ENCODE measurements at regions not wholly inside any gene's neighbourhood (a gene's known extent, or its start where the extent isn't known, plus 50 kb on each side); places are given as distances from the start of the nearest gene placed in this dataset.

DNA sequence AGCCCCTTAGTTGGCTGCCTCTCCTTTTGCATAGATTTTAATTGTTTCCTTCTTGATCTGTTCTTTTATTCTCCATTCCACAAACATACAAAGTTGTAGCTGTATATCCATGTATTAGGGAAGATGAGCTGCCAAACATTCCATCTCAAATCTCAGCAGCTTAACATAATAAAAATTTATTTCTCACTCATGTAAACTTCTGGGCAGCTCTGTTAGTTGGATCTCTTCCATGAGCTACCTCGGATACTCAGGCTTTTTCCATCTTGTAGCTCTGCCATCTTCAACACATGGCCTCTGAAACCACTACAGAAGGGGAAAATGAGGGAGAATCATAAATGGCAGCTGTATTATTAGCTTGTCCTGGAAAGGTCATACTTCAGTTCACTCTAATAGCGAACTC, 149.4 kb upstream of the BMP2 start:
- H3K27me3 ChIP-seq, result no peaks in the 10 kb centered on the region
- no peak overlapping the region for H3K27ac ChIP-seq
- no peaks in the 10 kb centered on the region for H3K36me3 ChIP-seq
- no peak overlapping the region for H3K4me3 ChIP-seq
- TF ChIP-seq POLR2A (IDR thresholded peaks at IDR 0.05) (no peak), CTCF (IDR thresholded peaks at IDR 0.05) (no peak), EP300 (IDR thresholded peaks at IDR 0.05) (no peak)
- H3K9me3 ChIP-seq, result no peaks in the 10 kb centered on the region
- no peaks in the 10 kb centered on the region for H3K4me1 ChIP-seq
- WGBS, 2 donors, result 46 to 56% methylated on average over 2 of the region's 2 CpGs
- no peak for DNase-seq (ENCODE audit: low spot score in 2 of 2)

DNA sequence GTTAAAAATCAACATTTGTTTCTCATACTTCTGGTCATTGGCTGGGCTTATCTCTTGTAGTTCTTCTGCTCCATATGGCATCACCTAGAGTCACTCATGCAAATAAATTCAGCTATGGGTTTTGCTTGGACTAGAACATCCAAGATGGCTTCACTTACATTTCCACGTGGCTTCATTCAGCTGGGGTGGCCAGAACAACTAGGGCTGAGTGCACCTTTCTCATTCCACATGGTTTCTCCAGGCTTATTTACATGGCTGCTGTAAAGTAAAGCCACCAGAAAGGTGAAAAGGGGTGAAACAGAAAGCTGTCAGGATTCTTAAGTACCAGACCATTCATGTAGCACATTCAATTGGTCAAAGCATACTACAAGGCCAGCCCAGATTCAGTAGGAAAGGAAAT, 151.1 kb upstream of the BMP2 start:
- no peaks in the 10 kb centered on the region for H3K36me3 ChIP-seq
- TF ChIP-seq POLR2A (IDR thresholded peaks at IDR 0.05) (no peak), EP300 (IDR thresholded peaks at IDR 0.05) (no peak), CTCF (IDR thresholded peaks at IDR 0.05) (no peak)
- no peaks in the 10 kb centered on the region for H3K9me3 ChIP-seq
- no peak for DNase-seq (ENCODE audit: low spot score in 2 of 2)
- no peak overlapping the region for H3K4me3 ChIP-seq
- 74 to 89% methylated on average over 1 of the region's 1 CpG for WGBS, 2 donors
- H3K27me3 ChIP-seq, result no peaks in the 10 kb centered on the region
- H3K4me1 ChIP-seq, result no peaks in the 10 kb centered on the region
- no peak overlapping the region for H3K27ac ChIP-seq

- Histone ChIP-seq H3K27ac (no peak overlapping the region), H3K27me3 (no peaks in the 10 kb centered on the region), H3K9me3 (no peaks in the 10 kb centered on the region), H3K36me3 (no peaks in the 10 kb centered on the region), H3K4me3 (no peak overlapping the region), H3K4me1 (no peaks in the 10 kb centered on the region)
- no peak for DNase-seq (ENCODE audit: low spot score in 2 of 2)
- WGBS, 2 donors, result 38 to 62% methylated on average over 1 of the region's 1 CpG
- TF ChIP-seq CTCF (IDR thresholded peaks at IDR 0.05), result no peak
- TF ChIP-seq EP300 (IDR thresholded peaks at IDR 0.05), result no peak
- no peak for TF ChIP-seq POLR2A (IDR thresholded peaks at IDR 0.05)
These were observed 152.7 kb upstream of the BMP2 start for GRCh38 chr20:6614836-6615235.

DNA sequence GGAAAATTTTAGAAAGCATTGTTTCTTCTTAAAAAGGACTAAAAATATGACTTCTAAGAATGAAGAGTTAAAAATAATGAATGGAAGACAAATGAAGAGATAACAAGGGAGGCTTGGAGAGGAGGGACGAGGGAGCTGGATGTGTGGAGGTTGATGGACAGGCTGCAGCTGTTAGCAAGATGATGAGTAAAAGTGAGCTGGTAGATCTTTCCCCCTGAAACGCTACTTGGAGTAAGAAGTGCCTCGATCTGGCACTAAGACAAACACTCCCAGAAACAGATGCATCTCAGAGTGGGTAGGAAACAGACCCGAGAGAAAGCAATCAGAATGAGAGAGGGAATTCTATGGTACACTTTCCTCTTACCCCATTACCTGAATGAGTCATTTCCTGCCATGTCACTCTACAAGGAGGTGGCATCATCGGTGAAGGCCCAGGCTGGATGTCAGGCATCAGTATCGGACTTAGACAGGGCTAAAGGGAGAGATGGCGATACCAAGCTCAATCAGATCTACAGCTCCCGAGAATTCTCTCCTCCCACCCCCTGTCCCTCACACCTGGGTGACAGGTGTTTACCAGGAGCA, 154.1 kb upstream of the BMP2 start:
- no peaks in the 10 kb centered on the region for H3K9me3 ChIP-seq
- DNase-seq (ENCODE audit: low spot score in 2 of 2), result no peak
- 69 to 72% methylated on average over 8 of the region's 8 CpGs for WGBS, 2 donors
- H3K4me3 ChIP-seq, result no peak overlapping the region
- no peaks in the 10 kb centered on the region for H3K36me3 ChIP-seq
- TF ChIP-seq CTCF (IDR thresholded peaks at IDR 0.05) (no peak), EP300 (IDR thresholded peaks at IDR 0.05) (no peak), POLR2A (IDR thresholded peaks at IDR 0.05) (no peak)
- H3K27me3 ChIP-seq, result no peaks in the 10 kb centered on the region
- no peaks in the 10 kb centered on the region for H3K4me1 ChIP-seq
- no peak overlapping the region for H3K27ac ChIP-seq

DNA sequence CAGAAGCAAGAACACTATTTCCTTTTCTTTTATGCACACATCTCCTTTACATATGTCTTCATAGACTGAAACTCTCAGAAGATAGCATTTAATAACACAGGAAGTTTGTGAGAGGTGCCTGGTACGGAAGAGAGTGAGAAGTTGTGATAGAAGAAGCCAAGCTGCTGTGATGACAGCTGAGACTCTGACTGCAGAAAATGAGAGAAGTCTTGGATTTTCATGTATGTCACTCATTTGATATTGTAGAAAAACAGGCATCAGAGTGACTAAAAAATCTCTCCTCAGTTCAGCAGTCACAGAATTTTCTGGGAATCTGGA, 154.9 kb upstream of the BMP2 start:
- no peaks in the 10 kb centered on the region for H3K36me3 ChIP-seq
- H3K4me3 ChIP-seq, result no peak overlapping the region
- H3K9me3 ChIP-seq, result no peaks in the 10 kb centered on the region
- DNase-seq (ENCODE audit: low spot score in 2 of 2), result no peak
- TF ChIP-seq EP300 (IDR thresholded peaks at IDR 0.05), result no peak
- no peak for TF ChIP-seq CTCF (IDR thresholded peaks at IDR 0.05)
- no peak for TF ChIP-seq POLR2A (IDR thresholded peaks at IDR 0.05)
- no peak overlapping the region for H3K27ac ChIP-seq
- 77 to 96% methylated on average over 1 of the region's 1 CpG for WGBS, 2 donors
- H3K4me1 ChIP-seq, result no peaks in the 10 kb centered on the region
- H3K27me3 ChIP-seq, result no peaks in the 10 kb centered on the region
